ENCODE measurements at regions not wholly inside any gene's neighbourhood (a gene's known extent, or its start where the extent isn't known, plus 50 kb on each side); places are given as distances from the start of the nearest gene placed in this dataset.

DNA sequence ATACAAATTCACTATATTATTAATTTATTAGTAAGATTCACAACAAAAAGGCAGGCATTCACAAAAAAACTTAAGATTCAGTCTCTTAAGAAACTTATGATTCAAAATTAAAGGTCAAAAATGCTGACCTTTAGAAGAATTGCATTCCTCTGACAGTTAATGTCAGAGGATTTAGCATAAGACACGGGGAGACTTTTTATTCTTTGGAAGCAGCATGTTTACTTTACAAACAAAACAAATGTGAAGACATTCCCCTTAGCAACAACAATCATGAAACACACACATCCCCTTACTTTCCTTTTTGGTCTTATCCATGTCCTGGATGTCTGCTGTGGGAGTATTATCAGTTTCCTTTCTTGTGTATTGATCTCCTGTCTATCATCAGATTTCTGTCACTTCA lies 117.1 kb downstream of the RAD51AP2 start:
- TF ChIP-seq, protein P1, sequence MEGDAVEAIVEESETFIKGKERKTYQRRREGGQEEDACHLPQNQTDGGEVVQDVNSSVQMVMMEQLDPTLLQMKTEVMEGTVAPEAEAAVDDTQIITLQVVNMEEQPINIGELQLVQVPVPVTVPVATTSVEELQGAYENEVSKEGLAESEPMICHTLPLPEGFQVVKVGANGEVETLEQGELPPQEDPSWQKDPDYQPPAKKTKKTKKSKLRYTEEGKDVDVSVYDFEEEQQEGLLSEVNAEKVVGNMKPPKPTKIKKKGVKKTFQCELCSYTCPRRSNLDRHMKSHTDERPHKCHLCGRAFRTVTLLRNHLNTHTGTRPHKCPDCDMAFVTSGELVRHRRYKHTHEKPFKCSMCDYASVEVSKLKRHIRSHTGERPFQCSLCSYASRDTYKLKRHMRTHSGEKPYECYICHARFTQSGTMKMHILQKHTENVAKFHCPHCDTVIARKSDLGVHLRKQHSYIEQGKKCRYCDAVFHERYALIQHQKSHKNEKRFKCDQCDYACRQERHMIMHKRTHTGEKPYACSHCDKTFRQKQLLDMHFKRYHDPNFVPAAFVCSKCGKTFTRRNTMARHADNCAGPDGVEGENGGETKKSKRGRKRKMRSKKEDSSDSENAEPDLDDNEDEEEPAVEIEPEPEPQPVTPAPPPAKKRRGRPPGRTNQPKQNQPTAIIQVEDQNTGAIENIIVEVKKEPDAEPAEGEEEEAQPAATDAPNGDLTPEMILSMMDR (IDR thresholded peaks at IDR 0.05; ENCODE audit: low read depth, low read length) = no peak
- DNase-seq (ENCODE audit: extremely low read depth, low read depth) = no peak

DNA sequence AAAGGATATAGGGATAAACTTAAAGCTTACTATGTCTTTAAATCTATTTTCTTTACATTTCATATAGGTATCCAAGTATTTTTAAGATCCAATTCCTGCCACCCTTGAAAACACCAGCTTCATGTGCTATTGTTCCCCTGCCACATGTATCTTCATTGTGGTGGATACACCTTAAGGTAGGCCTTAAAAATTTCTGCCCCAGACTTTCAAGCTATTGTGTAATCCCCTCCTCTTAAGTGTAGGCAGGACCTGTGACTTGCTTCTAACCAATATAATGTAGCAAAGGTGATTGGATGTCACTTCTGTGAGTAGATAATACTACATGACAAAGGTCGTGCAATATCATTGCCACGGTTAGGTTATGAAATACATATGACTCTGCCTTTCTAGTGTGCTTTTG lies 119.5 kb downstream of the RAD51AP2 start:
- TF ChIP-seq, protein P1 (IDR thresholded peaks at IDR 0.05; ENCODE audit: low read depth, low read length) = no peak
- no peak for DNase-seq (ENCODE audit: extremely low read depth, low read depth)

DNA sequence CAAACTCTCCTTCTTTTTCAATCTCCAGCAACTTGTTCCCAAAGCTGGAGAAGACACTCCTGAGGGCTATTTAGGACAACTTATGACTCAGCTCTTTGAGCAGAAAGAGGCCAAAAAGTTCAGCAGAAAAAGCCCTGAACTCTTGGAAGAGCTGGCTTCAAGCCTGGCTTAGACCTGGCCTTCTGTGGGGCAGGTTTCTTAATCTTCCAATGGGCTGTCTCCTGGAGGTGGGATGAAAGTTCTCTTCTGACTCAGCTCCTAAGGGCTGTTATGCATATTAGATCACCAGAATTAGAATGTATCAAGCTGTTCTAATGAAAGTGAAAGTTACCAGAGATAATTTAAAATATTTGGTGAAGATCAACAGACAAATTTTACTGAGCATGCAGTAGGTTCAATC lies 129.4 kb downstream of the RAD51AP2 start:
- TF ChIP-seq, protein P1 (IDR thresholded peaks at IDR 0.05; ENCODE audit: low read depth, low read length) = no peak
- no peak for DNase-seq (ENCODE audit: extremely low read depth, low read depth)

DNA sequence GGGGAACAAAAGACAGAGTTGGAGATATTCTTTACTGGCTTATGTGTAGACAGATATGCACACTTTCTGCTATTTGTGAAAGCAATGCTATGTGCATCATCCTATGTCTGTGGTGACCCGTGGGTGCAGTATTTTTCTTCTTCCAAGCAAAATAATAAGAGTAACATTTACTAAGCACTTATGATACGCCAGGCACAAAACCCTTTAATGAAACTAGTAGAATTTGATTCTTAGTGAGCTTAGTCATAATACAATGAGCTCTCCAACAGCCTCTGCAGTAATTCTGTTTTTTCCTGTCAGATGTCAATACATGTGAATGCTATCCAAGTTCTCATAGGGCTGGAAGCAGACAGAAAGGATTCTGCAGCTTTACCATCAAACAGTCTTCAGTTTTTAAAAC lies 130.6 kb downstream of the RAD51AP2 start:
- no peak for DNase-seq (ENCODE audit: extremely low read depth, low read depth)
- TF ChIP-seq, protein P1 (IDR thresholded peaks at IDR 0.05; ENCODE audit: low read depth, low read length) = no peak

DNA sequence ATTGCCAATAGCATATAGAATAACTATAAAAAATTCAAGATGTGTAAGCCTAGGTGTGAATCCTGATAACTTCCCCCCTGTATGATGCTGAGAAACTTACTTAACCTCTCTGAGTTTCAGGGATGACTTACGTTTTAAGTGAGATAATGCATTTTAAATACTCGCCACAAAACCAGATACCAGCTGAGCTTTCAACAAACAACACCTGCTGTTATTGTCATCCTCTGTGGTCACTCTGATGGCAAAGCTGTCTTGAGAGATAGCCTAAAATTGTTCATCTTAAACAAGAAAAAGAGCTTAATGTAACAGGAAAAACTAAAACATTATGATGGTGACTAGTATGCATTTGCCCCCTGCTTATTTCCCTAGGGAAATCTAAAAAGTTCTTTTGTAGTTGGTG lies 131.5 kb downstream of the RAD51AP2 start:
- DNase-seq (ENCODE audit: extremely low read depth, low read depth) = no peak
- TF ChIP-seq, protein P1 (IDR thresholded peaks at IDR 0.05; ENCODE audit: low read depth, low read length) = no peak

DNA sequence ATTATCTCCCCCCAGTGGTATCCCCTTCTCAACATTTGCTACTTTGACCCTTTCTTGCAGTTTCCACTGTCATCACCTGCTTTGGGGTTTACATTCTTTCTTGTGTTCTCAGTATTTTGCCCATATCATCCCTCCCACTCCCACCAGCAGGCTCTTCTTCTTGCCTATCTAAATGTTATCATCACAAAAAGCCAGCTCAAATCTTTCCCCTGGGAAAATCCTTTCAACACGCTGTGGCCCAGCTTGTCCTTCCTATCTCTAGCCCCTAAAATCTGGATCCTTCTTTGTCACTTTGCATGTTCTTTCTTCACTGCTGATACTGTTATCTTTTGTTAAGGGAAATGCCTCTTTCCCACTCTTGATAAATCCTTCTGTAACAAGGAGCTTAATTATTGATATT lies 138.2 kb downstream of the RAD51AP2 start:
- no peak for DNase-seq (ENCODE audit: extremely low read depth, low read depth)
- TF ChIP-seq, protein P1 (IDR thresholded peaks at IDR 0.05; ENCODE audit: low read depth, low read length) = no peak

DNA sequence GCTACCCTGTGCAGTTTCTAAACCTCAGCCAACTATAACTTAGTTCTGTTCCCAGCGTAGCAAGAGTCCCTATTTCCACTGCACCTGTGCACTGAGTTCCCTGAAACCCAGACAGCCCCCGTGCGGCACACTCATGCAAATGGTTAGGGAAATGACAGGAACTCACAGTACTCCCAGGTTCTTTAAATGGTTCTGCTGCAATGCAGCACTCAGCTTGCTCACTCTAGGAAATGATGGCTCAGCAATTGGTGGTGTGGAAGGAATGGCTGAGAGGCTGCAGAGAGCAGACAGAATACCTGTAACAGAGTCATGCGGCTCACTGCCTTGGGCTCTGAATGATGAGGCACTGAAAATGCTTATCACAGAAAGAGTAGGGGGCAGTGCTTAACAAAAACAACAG lies 143.0 kb downstream of the RAD51AP2 start:
- TF ChIP-seq, protein P1 (IDR thresholded peaks at IDR 0.05; ENCODE audit: low read depth, low read length) = no peak
- DNase-seq (ENCODE audit: extremely low read depth, low read depth) = no peak

All from AG09319 (cell line).